Body of pancreas (tissue), 4 donors: ENCODE measurements at regions not wholly inside any gene's neighbourhood (a gene's known extent, or its start where the extent isn't known, plus 50 kb on each side); places are given as distances from the start of the nearest gene placed in this dataset.

ENCODE experiments used
- CTCF ChIP-seq, 7 experiments: fragments of 450-650 bp in 4 of 7; fragments of 200-600 bp in 3 of 7; sonication (generic) in 3 of 7; IDR thresholded peaks; one replicate each; pipeline ENCODE4 v1.5.1; 2016 to 2019; ENCODE audit warnings: antibody characterized with exemption in 7 of 7
- POLR2A ChIP-seq, 3 donors: fragments of 450-650 bp; IDR thresholded peaks; one replicate each; pipeline ENCODE4 v1.6.1; 2016; ENCODE audit warnings: antibody characterized with exemption in 3 of 3, mild to moderate bottlenecking in 2 of 3

GRCh38 chr6:167679790-167680604 is 146.7 kb upstream of the AFDN start:
- TF ChIP-seq CTCF (IDR thresholded peaks at IDR 0.05) (no peak), POLR2A (IDR thresholded peaks at IDR 0.05) (no peak)
